ENCODE measurements at regions not wholly inside any gene's neighbourhood (a gene's known extent, or its start where the extent isn't known, plus 50 kb on each side); places are given as distances from the start of the nearest gene placed in this dataset.
"Not testable (repeated sequence)": the region's sequence is repeated elsewhere in the genome, so short reads cannot be mapped to it uniquely, and the experiment has no call there.

- no peaks in the 10 kb centered on the region for H3K36me3 ChIP-seq (ENCODE audit: insufficient read depth, low read length)
- H3K27ac ChIP-seq: no peak overlapping the region
- DNase-seq (ENCODE audit: low read depth, low spot score): no peak
- H3K9me3 ChIP-seq (ENCODE audit: low read depth, low read length): no peaks in the 10 kb centered on the region
- no peak for TF ChIP-seq EZH2 (IDR thresholded peaks at IDR 0.05)
- no peak for TF ChIP-seq FOXP2 (optimal IDR thresholded peaks at IDR 0.05; ENCODE audit: control extremely low read depth, extremely low read length, insufficient read depth)
- TF ChIP-seq POLR2AphosphoS5 (IDR thresholded peaks at IDR 0.05; ENCODE audit: borderline replicate concordance, low read depth, low read length): no peak
- no peak overlapping the region for H3K9ac ChIP-seq (ENCODE audit: insufficient read length)
- no peak overlapping the region for H3K4me3 ChIP-seq
These were observed 1392.0 kb upstream of the ATXN8OS start for GRCh38 chr13:68715651-68716050.

- no peak overlapping the region for H3K27ac ChIP-seq
- H3K36me3 ChIP-seq (ENCODE audit: insufficient read depth, low read length): no peaks in the 10 kb centered on the region
- no peak for TF ChIP-seq EZH2 (IDR thresholded peaks at IDR 0.05)
- TF ChIP-seq POLR2AphosphoS5 (IDR thresholded peaks at IDR 0.05; ENCODE audit: borderline replicate concordance, low read depth, low read length): no peak
- no peak for TF ChIP-seq FOXP2 (optimal IDR thresholded peaks at IDR 0.05; ENCODE audit: control extremely low read depth, extremely low read length, insufficient read depth)
- no peak for DNase-seq (ENCODE audit: low read depth, low spot score)
- H3K9ac ChIP-seq (ENCODE audit: insufficient read length): no peak overlapping the region
- no peak overlapping the region for H3K4me3 ChIP-seq
- H3K9me3 ChIP-seq (ENCODE audit: low read depth, low read length): no peaks in the 10 kb centered on the region
These were observed 1393.3 kb upstream of the ATXN8OS start for GRCh38 chr13:68714292-68714691.

GRCh38 chr13:68713394-68713793 is 1394.2 kb upstream of the ATXN8OS start:
- no peaks in the 10 kb centered on the region for H3K36me3 ChIP-seq (ENCODE audit: insufficient read depth, low read length)
- no peak overlapping the region for H3K27ac ChIP-seq
- DNase-seq (ENCODE audit: low read depth, low spot score): no peak
- H3K9ac ChIP-seq (ENCODE audit: insufficient read length): no peak overlapping the region
- no peak overlapping the region for H3K4me3 ChIP-seq
- TF ChIP-seq EZH2 (IDR thresholded peaks at IDR 0.05) (no peak), FOXP2 (optimal IDR thresholded peaks at IDR 0.05; ENCODE audit: control extremely low read depth, extremely low read length, insufficient read depth) (no peak), POLR2AphosphoS5 (IDR thresholded peaks at IDR 0.05; ENCODE audit: borderline replicate concordance, low read depth, low read length) (no peak)
- no peaks in the 10 kb centered on the region for H3K9me3 ChIP-seq (ENCODE audit: low read depth, low read length)

GRCh38 chr13:68708336-68708908 is 1399.2 kb upstream of the ATXN8OS start:
- no peak for DNase-seq (ENCODE audit: low read depth, low spot score)
- H3K4me3 ChIP-seq: no peak overlapping the region
- H3K27ac ChIP-seq: no peak overlapping the region
- no peak overlapping the region for H3K9ac ChIP-seq (ENCODE audit: insufficient read length)
- no peaks in the 10 kb centered on the region for H3K36me3 ChIP-seq (ENCODE audit: insufficient read depth, low read length)
- TF ChIP-seq EZH2 (IDR thresholded peaks at IDR 0.05): no peak
- TF ChIP-seq POLR2AphosphoS5 (IDR thresholded peaks at IDR 0.05; ENCODE audit: borderline replicate concordance, low read depth, low read length): no peak
- no peak for TF ChIP-seq FOXP2 (optimal IDR thresholded peaks at IDR 0.05; ENCODE audit: control extremely low read depth, extremely low read length, insufficient read depth)
- peaks cover 3% of the 10 kb centered on the region; the same call in 1 of the 2 replicates for H3K9me3 ChIP-seq (ENCODE audit: low read depth, low read length)

- not testable (repeated sequence) for H3K27ac ChIP-seq; H3K4me3 ChIP-seq; DNase-seq (ENCODE audit: low read depth, low spot score); H3K9me3 ChIP-seq (ENCODE audit: low read depth, low read length); H3K36me3 ChIP-seq (ENCODE audit: insufficient read depth, low read length); H3K9ac ChIP-seq (ENCODE audit: insufficient read length)
These were observed 1401.6 kb upstream of the ATXN8OS start for GRCh38 chr13:68706044-68706443.

- Histone ChIP-seq H3K36me3 (ENCODE audit: insufficient read depth, low read length) (no peaks in the 10 kb centered on the region), H3K27ac (no peak overlapping the region), H3K9ac (ENCODE audit: insufficient read length) (no peak overlapping the region), H3K9me3 (ENCODE audit: low read depth, low read length) (no peaks in the 10 kb centered on the region), H3K4me3 (no peak overlapping the region)
- TF ChIP-seq POLR2AphosphoS5 (IDR thresholded peaks at IDR 0.05; ENCODE audit: borderline replicate concordance, low read depth, low read length) (no peak), EZH2 (IDR thresholded peaks at IDR 0.05) (no peak), FOXP2 (optimal IDR thresholded peaks at IDR 0.05; ENCODE audit: control extremely low read depth, extremely low read length, insufficient read depth) (no peak)
- no peak for DNase-seq (ENCODE audit: low read depth, low spot score)
These were observed 1410.1 kb upstream of the ATXN8OS start for GRCh38 chr13:68697551-68697950.

GRCh38 chr13:68696907-68697306 is 1410.7 kb upstream of the ATXN8OS start:
- H3K4me3 ChIP-seq: no peak overlapping the region
- H3K9me3 ChIP-seq (ENCODE audit: low read depth, low read length): no peaks in the 10 kb centered on the region
- no peak overlapping the region for H3K9ac ChIP-seq (ENCODE audit: insufficient read length)
- H3K36me3 ChIP-seq (ENCODE audit: insufficient read depth, low read length): no peaks in the 10 kb centered on the region
- TF ChIP-seq FOXP2 (optimal IDR thresholded peaks at IDR 0.05; ENCODE audit: control extremely low read depth, extremely low read length, insufficient read depth) (no peak), POLR2AphosphoS5 (IDR thresholded peaks at IDR 0.05; ENCODE audit: borderline replicate concordance, low read depth, low read length) (no peak), EZH2 (IDR thresholded peaks at IDR 0.05) (no peak)
- no peak for DNase-seq (ENCODE audit: low read depth, low spot score)
- no peak overlapping the region for H3K27ac ChIP-seq

- Histone ChIP-seq H3K4me3 (no peak overlapping the region), H3K27ac (no peak overlapping the region), H3K9me3 (ENCODE audit: low read depth, low read length) (no peaks in the 10 kb centered on the region), H3K36me3 (ENCODE audit: insufficient read depth, low read length) (no peaks in the 10 kb centered on the region), H3K9ac (ENCODE audit: insufficient read length) (no peak overlapping the region)
- TF ChIP-seq FOXP2 (optimal IDR thresholded peaks at IDR 0.05; ENCODE audit: control extremely low read depth, extremely low read length, insufficient read depth): no peak
- no peak for TF ChIP-seq EZH2 (IDR thresholded peaks at IDR 0.05)
- no peak for TF ChIP-seq POLR2AphosphoS5 (IDR thresholded peaks at IDR 0.05; ENCODE audit: borderline replicate concordance, low read depth, low read length)
- no peak for DNase-seq (ENCODE audit: low read depth, low spot score)
These were observed 1415.6 kb upstream of the ATXN8OS start for GRCh38 chr13:68692049-68692448.

- Histone ChIP-seq H3K4me3 (no peak overlapping the region), H3K27ac (no peak overlapping the region), H3K9ac (ENCODE audit: insufficient read length) (no peak overlapping the region), H3K9me3 (ENCODE audit: low read depth, low read length) (no peaks in the 10 kb centered on the region), H3K36me3 (ENCODE audit: insufficient read depth, low read length) (no peaks in the 10 kb centered on the region)
- no peak for DNase-seq (ENCODE audit: low read depth, low spot score)
- no peak for TF ChIP-seq EZH2 (IDR thresholded peaks at IDR 0.05)
- TF ChIP-seq FOXP2 (optimal IDR thresholded peaks at IDR 0.05; ENCODE audit: control extremely low read depth, extremely low read length, insufficient read depth): no peak
- no peak for TF ChIP-seq POLR2AphosphoS5 (IDR thresholded peaks at IDR 0.05; ENCODE audit: borderline replicate concordance, low read depth, low read length)
These were observed 1417.1 kb upstream of the ATXN8OS start for GRCh38 chr13:68690567-68690966.

Measured in SK-N-MC (cell line).